ENCODE measurements at regions not wholly inside any gene's neighbourhood (a gene's known extent, or its start where the extent isn't known, plus 50 kb on each side); places are given as distances from the start of the nearest gene placed in this dataset.

DNA sequence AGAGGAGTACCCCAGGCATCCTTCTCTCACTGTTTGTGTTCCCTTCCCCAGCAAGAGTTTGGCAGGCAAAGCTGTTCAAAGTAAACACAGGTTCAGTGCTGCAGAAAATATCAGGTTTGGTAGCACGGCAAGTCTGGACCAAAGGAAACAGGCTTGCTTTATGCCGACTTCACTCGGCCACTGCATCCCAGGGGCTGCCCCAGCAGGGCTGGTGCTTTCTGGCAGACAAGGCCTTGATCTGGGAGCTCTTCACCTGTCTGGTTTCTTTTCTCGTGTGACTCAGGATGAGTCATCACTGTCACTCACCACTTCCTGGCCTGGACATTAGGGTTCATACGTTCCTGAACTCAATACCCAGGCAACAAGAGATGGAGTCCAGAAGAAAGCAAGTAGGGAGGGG, 52.6 kb upstream of the NAV2 start:
- TF ChIP-seq POLR2A (IDR thresholded peaks at IDR 0.05), result no peak
- TF ChIP-seq, protein P1, sequence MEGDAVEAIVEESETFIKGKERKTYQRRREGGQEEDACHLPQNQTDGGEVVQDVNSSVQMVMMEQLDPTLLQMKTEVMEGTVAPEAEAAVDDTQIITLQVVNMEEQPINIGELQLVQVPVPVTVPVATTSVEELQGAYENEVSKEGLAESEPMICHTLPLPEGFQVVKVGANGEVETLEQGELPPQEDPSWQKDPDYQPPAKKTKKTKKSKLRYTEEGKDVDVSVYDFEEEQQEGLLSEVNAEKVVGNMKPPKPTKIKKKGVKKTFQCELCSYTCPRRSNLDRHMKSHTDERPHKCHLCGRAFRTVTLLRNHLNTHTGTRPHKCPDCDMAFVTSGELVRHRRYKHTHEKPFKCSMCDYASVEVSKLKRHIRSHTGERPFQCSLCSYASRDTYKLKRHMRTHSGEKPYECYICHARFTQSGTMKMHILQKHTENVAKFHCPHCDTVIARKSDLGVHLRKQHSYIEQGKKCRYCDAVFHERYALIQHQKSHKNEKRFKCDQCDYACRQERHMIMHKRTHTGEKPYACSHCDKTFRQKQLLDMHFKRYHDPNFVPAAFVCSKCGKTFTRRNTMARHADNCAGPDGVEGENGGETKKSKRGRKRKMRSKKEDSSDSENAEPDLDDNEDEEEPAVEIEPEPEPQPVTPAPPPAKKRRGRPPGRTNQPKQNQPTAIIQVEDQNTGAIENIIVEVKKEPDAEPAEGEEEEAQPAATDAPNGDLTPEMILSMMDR (IDR thresholded peaks at IDR 0.05), result no peak
